Smooth muscle cell (in vitro differentiated cells): ENCODE measurements at regions not wholly inside any gene's neighbourhood (a gene's known extent, or its start where the extent isn't known, plus 50 kb on each side); places are given as distances from the start of the nearest gene placed in this dataset.

Experiments
- DNase-seq: peaks from one replicate; lab custom pipeline; 2025; ENCODE audit not compliant: unreplicated experiment; lab: John Stamatoyannopoulos, UW
- H2AFZ ChIP-seq: fragments of 200-600 bp; sonication (generic); 2 replicates; pipeline ENCODE4 v1.6.0; 2016; ENCODE audit warnings: antibody characterized with exemption, low read depth, mild to moderate bottlenecking
- H3F3A ChIP-seq: fragments of 200-600 bp; sonication (generic); 2 replicates; pipeline ENCODE4 v1.6.0; 2017; ENCODE audit warnings: antibody characterized with exemption, low read depth
- H3K27ac ChIP-seq: fragments of 200-600 bp; sonication (generic); 2 replicates; pipeline ENCODE4 v1.5.1; 2016; ENCODE audit warnings: low read depth, mild to moderate bottlenecking
- H3K27me3 ChIP-seq: fragments of 200-600 bp; sonication (generic); 2 replicates; pipeline ENCODE4 v1.6.1; 2016; ENCODE audit warnings: low read depth, mild to moderate bottlenecking
- H3K36me3 ChIP-seq: fragments of 200-600 bp; sonication (generic); 2 replicates; pipeline ENCODE4 v1.5.1; 2016; ENCODE audit warnings: low read depth
- H3K4me1 ChIP-seq: fragments of 200-600 bp; sonication (generic); 2 replicates; pipeline ENCODE4 v1.5.1; 2016; ENCODE audit warnings: low read depth
- H3K4me2 ChIP-seq: fragments of 200-600 bp; sonication (generic); 2 replicates; pipeline ENCODE4 v1.6.0; 2016; ENCODE audit warnings: mild to moderate bottlenecking
- H3K4me3 ChIP-seq: fragments of 200-600 bp; sonication (generic); 2 replicates; pipeline ENCODE4 v1.5.1; 2016; ENCODE audit warnings: mild to moderate bottlenecking
- H3K79me2 ChIP-seq: fragments of 200-600 bp; sonication (generic); 2 replicates; pipeline ENCODE4 v1.6.0; 2016; ENCODE audit warnings: low read depth, mild to moderate bottlenecking
- H3K9ac ChIP-seq: fragments of 200-600 bp; sonication (generic); 2 replicates; pipeline ENCODE4 v1.6.0; 2016; ENCODE audit warnings: low read depth
- H3K9me3 ChIP-seq: fragments of 200-600 bp; sonication (generic); replicated peaks from 2 replicates; pipeline ENCODE4 v1.5.1; 2016; ENCODE audit warnings: low read depth
- H4K20me1 ChIP-seq: fragments of 200-600 bp; sonication (generic); 2 replicates; pipeline ENCODE4 v1.6.0; 2016; ENCODE audit warnings: low read depth
- CTCF ChIP-seq: fragments of 200-600 bp; sonication (generic); IDR thresholded peaks from 2 replicates; pipeline ENCODE4 v1.5.1; 2017; ENCODE audit warnings: borderline replicate concordance, mild to moderate bottlenecking, antibody characterized with exemption; ENCODE audit not compliant: insufficient read depth, poor library complexity, severe bottlenecking
- WGBS: methylation state at CpG from one replicate; pipeline ENCODE4 v1.1.7; 2016; ENCODE audit warnings: low lambda C conversion rate; 5-methylcytosine and 5-hydroxymethylcytosine counted together

GRCh38 chr3:74314696-74315095 is 299.8 kb downstream of the CNTN3 start:
- no peak for TF ChIP-seq CTCF
- H3K4me2 ChIP-seq, result no peak overlapping the region
- 78% methylated on average over 2 of the region's 2 CpGs for whole genome bisulfite sequencing
- H3F3A ChIP-seq, result no peaks in the 10 kb centered on the region
- no peaks in the 10 kb centered on the region for H3K9me3 ChIP-seq
- no peak for DNase-seq
- no peak overlapping the region for H2AFZ ChIP-seq
- no peaks in the 10 kb centered on the region for H3K79me2 ChIP-seq
- H4K20me1 ChIP-seq, result no peaks in the 10 kb centered on the region
- H3K4me3 ChIP-seq, result no peak overlapping the region
- no peaks in the 10 kb centered on the region for H3K27me3 ChIP-seq
- no peak overlapping the region for H3K27ac ChIP-seq
- H3K9ac ChIP-seq, result no peak overlapping the region
- no peaks in the 10 kb centered on the region for H3K36me3 ChIP-seq
- no peaks in the 10 kb centered on the region for H3K4me1 ChIP-seq

- H3K4me2 ChIP-seq, result no peak overlapping the region
- H3K4me3 ChIP-seq, result no peak overlapping the region
- H2AFZ ChIP-seq, result no peak overlapping the region
- H3K36me3 ChIP-seq, result no peaks in the 10 kb centered on the region
- H3K9me3 ChIP-seq, result no peaks in the 10 kb centered on the region
- H3K27ac ChIP-seq, result no peak overlapping the region
- DNase-seq, result no peak
- H3K79me2 ChIP-seq, result no peaks in the 10 kb centered on the region
- peaks cover 7% of the 10 kb centered on the region for H3K27me3 ChIP-seq
- H3F3A ChIP-seq, result no peaks in the 10 kb centered on the region
- no peaks in the 10 kb centered on the region for H4K20me1 ChIP-seq
- no peak overlapping the region for H3K9ac ChIP-seq
- H3K4me1 ChIP-seq, result no peaks in the 10 kb centered on the region
- TF ChIP-seq CTCF, result no peak
- 90% methylated on average over 1 of the region's 1 CpG for WGBS
Measured at GRCh38 chr3:74309716-74310115, 304.7 kb downstream of the CNTN3 start.

- DNase-seq, result no peak
- Histone ChIP-seq H4K20me1 (no peaks in the 10 kb centered on the region), H3K4me1 (no peaks in the 10 kb centered on the region), H3K36me3 (no peaks in the 10 kb centered on the region), H3K4me3 (no peak overlapping the region), H3K9me3 (no peaks in the 10 kb centered on the region), H2AFZ (no peak overlapping the region), H3F3A (no peaks in the 10 kb centered on the region), H3K4me2 (no peak overlapping the region), H3K27me3 (peaks cover 7% of the 10 kb centered on the region), H3K79me2 (no peaks in the 10 kb centered on the region), H3K27ac (no peak overlapping the region), H3K9ac (no peak overlapping the region)
- 88% methylated on average over 1 of the region's 1 CpG for WGBS
- no peak for TF ChIP-seq CTCF
Measured at GRCh38 chr3:74304424-74304823, 310.0 kb downstream of the CNTN3 start.

- no peak for TF ChIP-seq CTCF
Measured at GRCh38 chr3:74303711-74304110, 310.7 kb downstream of the CNTN3 start.

More at GRCh38 chr3:74303711-74304110, 310.7 kb downstream of the CNTN3 start:
- Histone ChIP-seq H3K9me3 (no peaks in the 10 kb centered on the region), H3K27ac (no peak overlapping the region), H3K36me3 (no peaks in the 10 kb centered on the region), H3F3A (no peaks in the 10 kb centered on the region), H3K4me3 (no peak overlapping the region), H4K20me1 (no peaks in the 10 kb centered on the region), H2AFZ (no peak overlapping the region), H3K9ac (no peak overlapping the region), H3K4me2 (no peak overlapping the region), H3K27me3 (peaks cover 7% of the 10 kb centered on the region), H3K4me1 (no peaks in the 10 kb centered on the region), H3K79me2 (no peaks in the 10 kb centered on the region)
- no peak for DNase-seq
- WGBS, result 80% methylated on average over 2 of the region's 2 CpGs
